Choroid plexus epithelial cell (primary cell): ENCODE measurements at regions not wholly inside any gene's neighbourhood (a gene's known extent, or its start where the extent isn't known, plus 50 kb on each side); places are given as distances from the start of the nearest gene placed in this dataset.

ENCODE experiments used
- DNase-seq: peaks from one replicate; pipeline ENCODE4 v3.0.0-alpha.2; 2010; ENCODE audit warnings: low read depth
- H3K4me3 ChIP-seq: 2 replicates; pipeline ENCODE4 v1.5.1; 2011; ENCODE audit warnings: low read depth, mild to moderate bottlenecking, control low read depth, low read length, moderate library complexity
- CTCF ChIP-seq: conservative IDR thresholded peaks from 2 replicates; pipeline ENCODE4 v1.5.1; 2011; ENCODE audit warnings: low read depth, mild to moderate bottlenecking, control low read depth, inconsistent platforms, low read length, moderate library complexity

GRCh38 chr12:67732857-67733256 is 84.3 kb downstream of the DYRK2 start:
- no peak overlapping the region for H3K4me3 ChIP-seq
- DNase-seq = no peak
- TF ChIP-seq CTCF = no peak

GRCh38 chr12:67735868-67736267 is 87.3 kb downstream of the DYRK2 start:
- no peak for DNase-seq
- H3K4me3 ChIP-seq = no peak overlapping the region
- no peak for TF ChIP-seq CTCF

- no peak for DNase-seq
- no peak for TF ChIP-seq CTCF
- H3K4me3 ChIP-seq = no peak overlapping the region
These were observed 92.2 kb downstream of the DYRK2 start for GRCh38 chr12:67740711-67741110.

- no peak for DNase-seq
- no peak for TF ChIP-seq CTCF
These were observed 92.7 kb downstream of the DYRK2 start for GRCh38 chr12:67741270-67741669.

GRCh38 chr12:67742461-67742860 is 93.9 kb downstream of the DYRK2 start:
- no peak for DNase-seq
- no peak for TF ChIP-seq CTCF
- no peak overlapping the region for H3K4me3 ChIP-seq

More at GRCh38 chr12:67741270-67741669, 92.7 kb downstream of the DYRK2 start:
- no peak overlapping the region for H3K4me3 ChIP-seq

GRCh38 chr12:67747869-67748742 is 99.6 kb downstream of the DYRK2 start:
- H3K4me3 ChIP-seq = no peak overlapping the region
- TF ChIP-seq CTCF = peak; percentile 6
- peak; percentile 70 for DNase-seq

GRCh38 chr12:67748743-67749040 is 100.1 kb downstream of the DYRK2 start:
- no peak overlapping the region for H3K4me3 ChIP-seq
- DNase-seq = no peak
- TF ChIP-seq CTCF = no peak
